ENCODE measurements at regions not wholly inside any gene's neighbourhood (a gene's known extent, or its start where the extent isn't known, plus 50 kb on each side); places are given as distances from the start of the nearest gene placed in this dataset.
"Not testable (repeated sequence)": the region's sequence is repeated elsewhere in the genome, so short reads cannot be mapped to it uniquely, and the experiment has no call there.

DNA sequence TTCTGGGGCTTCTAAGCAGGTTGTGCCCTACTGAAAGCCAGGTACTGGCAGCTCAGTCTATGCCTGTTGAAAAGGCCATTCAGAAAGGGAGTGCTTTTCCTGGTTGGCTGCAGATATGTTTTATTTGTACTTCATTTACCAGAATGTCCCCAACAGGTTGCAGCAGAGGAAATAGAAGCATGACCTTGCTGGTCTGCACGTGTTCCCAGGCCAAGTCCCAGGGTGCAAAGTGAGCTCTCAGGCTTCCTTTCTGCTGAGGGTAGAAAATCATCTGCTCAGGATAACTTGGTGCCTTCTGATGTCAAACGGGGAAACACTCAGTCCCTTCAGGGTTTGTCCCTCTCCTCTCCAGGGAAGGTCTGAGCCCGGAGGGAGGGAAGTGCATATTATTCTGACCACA, 356.4 kb downstream of the BCL11B start:
- no peak for DNase-seq

GRCh38 chr14:98916036-98916435, 356.0 kb downstream of the BCL11B start:
- no peak for DNase-seq

DNA sequence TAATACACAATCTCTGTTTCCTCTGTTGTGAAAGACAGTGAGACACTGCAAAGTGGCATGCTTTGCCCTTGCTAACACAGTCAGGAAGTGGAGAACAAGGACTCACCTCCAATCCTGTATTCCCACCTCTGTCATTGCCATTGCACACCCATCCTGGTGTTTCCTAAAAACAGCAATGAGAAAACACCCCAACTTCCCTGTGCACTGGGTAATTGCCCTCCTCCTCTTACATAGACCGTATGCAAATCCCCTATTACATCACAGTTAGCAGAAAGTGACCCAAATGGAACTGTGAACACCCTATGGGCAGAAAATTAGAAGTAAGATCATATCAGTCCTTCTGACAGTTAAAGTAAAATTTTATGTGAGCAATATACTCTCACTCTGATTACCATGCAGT, 355.5 kb downstream of the BCL11B start:
- DNase-seq = no peak

DNA sequence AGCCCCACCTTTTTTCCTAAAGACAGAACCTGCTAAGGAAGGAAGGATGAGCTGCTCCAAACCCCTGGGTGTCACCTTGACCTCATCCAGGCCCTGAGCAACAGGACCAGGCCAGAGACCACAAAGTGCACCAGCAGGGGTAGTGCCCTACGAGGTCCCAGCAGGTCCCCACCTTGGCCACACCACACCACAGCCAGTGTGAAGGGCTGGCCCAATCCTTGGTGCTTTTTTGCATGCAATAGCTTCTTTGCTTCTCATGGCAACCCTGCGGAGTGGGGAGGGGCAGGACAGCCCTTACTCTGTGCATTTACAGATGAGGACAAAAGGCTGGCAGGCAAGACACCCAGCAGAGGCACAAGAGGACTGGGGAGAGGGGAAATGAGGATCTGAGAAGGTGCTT, 352.6 kb downstream of the BCL11B start:
- DNase-seq = no peak

DNA sequence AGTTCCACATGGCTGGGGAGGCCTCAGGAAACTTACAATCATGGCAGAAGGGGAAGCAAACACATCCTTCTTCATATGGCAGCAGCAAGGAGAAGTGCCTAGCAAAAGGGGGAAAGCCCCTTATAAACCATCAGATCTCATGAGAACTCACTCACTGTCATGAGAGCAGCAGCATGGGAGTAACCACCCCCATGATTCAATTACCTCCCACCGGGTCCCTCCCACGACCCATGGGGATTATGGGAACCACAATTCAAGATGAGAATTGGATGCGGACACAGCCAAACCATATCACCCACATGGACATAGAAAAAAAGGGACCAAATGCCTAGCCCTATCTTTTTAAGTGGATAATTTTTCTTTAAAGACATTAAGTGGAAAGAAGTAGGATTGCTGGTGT, 350.7 kb downstream of the BCL11B start:
- DNase-seq = not testable (repeated sequence)

GRCh38 chr14:98923596-98923995, 348.4 kb downstream of the BCL11B start:
- DNase-seq = no peak

GRCh38 chr14:98924046-98924445, 348.0 kb downstream of the BCL11B start:
- no peak for DNase-seq

DNA sequence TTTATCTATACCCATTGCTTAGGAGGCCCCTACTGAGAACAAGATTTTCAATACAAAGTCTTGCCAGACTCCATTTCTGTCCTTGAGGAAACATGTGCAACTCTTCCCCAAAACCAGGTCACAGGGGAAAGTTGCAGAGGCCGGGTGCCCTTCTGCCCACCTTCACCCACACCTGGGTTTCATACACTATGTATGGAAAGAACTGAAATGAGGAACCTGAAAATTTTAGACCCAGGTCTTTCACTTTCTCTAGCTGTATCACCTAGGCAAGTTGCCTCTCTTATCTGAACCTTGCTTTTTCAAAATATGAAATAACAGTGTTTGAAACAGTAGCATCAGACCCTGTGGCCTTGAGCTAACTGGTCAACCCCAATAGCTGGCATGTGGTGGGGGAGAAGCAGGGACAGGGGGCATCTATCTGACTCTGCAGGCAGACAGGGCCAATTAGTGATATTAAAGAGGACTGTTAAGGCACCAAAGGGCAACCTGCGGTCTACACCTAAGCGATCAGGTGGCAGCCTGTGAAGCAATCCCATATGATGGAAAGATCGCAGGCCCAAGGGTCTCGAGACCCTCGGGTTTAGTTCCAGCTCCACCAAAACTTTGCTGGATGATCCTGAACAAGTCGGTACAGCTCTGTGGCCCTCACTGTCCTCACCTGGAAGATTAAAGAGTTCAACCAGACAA, 346.5 kb downstream of the BCL11B start:
- no peak for DNase-seq

DNA sequence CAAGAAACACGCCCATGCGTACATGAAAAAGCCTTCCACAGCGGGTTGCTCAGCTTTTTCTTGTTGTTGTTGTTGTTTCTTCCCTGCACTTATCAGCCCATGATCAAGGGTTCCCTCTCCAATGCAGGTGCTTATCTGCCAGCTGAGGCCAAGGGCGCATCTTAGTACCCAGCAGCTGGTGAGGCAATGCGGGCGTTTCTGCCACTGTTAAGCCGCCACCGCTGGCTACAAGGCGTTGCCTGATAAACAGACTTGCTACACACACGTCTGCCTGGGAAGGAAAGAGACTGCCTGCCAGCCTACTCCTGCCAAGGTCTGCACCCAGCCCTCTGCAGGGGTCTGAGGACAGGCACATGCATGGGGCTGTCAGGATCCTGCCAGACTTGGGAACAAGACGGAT, 345.9 kb downstream of the BCL11B start:
- DNase-seq = no peak

DNA sequence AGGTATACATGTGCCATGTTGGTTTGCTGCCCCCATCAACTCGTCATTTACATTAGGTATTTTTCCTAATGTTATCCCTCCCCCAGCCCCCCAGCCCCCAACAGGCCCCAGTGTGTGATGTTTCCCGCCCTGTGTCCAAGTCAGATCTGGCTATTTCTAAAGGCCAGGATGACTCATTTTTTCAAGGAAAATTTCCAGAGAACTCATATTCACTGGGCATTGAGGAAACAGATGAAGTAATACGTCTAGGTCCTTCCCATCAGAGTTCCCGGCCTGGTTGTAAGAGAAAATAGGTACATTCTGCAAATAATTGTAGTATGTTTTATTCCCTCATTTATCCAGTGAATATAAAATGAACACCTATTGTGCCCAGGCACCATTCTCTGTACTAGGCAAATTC, 345.2 kb downstream of the BCL11B start:
- no peak for DNase-seq

DNA sequence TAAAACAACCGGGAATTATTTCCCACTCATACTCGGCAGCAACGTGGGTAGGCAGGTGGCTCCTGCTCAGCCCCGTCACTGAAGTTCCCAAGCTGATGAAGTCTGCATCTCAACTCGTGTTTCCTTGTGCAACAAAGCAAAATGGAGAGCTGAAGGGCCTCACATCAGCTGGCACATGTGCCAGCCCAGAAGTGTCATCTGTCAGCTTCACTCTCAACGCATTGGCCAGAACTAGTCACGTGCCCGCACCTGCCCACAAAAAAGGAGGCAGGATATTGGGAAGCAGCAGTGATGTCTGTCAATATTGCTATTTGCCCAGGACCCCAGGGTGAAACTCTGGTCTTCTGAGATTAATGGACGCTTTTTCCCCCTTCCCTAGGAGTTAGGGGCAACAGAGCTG, 344.0 kb downstream of the BCL11B start:
- DNase-seq = no peak

DNA sequence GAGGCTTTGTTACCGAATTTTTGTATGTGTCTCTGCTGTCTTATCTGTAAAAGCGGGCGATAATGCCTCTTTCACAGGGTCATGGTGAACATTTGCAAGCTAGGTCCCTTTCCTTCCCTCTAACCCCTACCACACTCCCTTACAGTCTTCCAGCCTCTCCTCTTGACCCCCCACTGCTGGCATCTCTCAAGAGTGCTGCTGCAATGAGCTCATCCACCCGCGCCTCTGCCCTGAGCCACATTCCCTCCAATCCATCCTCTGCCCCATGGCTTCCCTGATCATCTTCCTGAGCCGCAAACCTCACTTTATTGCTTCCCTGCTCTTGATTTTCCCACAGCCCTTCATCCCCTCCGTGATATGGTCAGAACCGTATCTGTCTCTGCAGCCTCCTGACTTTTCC, 343.6 kb downstream of the BCL11B start:
- no peak for DNase-seq

GRCh38 chr14:98931126-98931525, 340.9 kb downstream of the BCL11B start:
- no peak for DNase-seq

DNA sequence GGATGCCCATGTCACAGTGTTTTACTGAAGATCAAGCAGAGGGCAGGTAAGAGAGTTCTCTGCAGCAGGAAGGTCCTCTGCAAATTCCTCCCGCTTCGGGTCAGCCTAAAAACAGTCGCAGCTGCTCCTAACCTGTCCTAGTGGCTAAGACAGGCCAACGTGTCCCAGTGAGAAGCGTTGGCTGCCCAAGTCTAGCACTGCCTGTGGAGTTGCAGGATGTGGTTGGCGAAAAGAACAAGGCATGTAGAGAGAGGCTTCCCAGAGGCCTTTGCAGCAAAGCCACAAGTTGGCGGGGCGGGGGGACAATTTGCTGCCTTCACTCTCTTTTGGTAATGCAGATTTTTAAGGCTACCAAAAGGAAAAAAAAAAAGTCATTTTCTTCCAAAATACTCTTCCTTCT, 340.1 kb downstream of the BCL11B start:
- DNase-seq = no peak

- no peak for DNase-seq
Measured at GRCh38 chr14:98932431-98933325, 339.3 kb downstream of the BCL11B start.

GRCh38 chr14:98934569-98934968, 337.4 kb downstream of the BCL11B start:
- DNase-seq = not testable (repeated sequence)

DNA sequence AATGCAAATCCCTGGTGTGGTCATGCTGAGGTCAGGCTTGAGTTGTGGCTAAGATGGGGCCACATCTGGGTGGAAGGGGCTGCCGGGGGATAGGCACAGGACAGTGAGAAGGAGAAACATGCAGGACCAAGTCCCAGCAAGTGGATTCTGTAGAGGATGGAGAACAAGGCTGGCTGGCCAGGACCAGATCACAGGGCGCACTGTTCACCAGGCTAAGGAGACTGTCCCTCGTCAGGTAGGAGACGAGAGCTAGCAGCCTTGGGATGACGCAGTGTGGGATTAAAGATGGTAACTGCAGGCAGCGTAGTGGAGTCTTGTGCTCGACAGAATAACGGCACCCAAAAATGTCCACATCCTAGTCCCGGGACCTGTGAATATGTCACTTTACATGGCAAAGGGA, 336.1 kb downstream of the BCL11B start:
- DNase-seq = no peak

DNA sequence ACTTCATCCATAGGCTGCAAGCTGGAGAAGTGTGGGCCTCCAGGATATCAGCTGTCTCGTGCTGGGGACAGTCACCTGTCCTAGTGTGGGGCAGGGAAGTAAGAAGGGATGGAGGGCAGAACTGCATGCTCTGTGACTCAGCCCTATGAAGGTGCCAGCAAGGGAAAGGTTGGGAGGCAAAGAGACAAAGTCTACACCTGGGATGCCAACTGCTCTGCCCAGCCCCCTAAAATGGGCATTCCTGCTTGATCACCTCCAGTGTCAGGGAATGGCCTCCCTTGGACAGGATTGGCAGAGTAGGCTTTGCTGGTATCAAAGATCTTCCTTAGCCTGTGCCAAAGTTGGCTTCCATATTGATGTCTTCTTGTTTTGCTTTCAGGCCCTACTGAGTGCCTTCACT, 335.0 kb downstream of the BCL11B start:
- no peak for DNase-seq

GRCh38 chr14:98937712-98938505, 334.1 kb downstream of the BCL11B start:
- no peak for DNase-seq

- DNase-seq = no peak
Measured at GRCh38 chr14:98940693-98941437, 331.1 kb downstream of the BCL11B start.

GRCh38 chr14:98941481-98941880, 330.5 kb downstream of the BCL11B start:
- DNase-seq = no peak

DNA sequence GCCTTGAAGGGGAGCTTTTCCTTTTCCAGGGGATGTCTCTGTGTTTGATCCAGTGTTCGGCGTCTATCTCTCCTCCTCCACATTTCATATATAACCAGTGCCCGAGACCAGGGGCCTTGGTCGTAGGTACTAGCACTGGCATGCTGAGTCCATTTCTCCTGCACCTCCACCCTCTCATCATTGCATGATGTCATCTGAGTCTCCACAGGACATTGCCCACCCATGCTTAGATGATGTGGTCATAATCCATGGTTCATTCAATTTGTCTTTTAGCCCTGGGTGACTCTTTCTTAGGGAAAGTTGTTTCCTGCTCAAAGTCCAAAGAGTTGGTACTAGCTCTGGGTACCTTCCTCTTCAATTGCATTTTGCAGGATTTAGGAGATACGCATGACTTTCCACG, 328.1 kb downstream of the BCL11B start:
- DNase-seq = no peak

DNA sequence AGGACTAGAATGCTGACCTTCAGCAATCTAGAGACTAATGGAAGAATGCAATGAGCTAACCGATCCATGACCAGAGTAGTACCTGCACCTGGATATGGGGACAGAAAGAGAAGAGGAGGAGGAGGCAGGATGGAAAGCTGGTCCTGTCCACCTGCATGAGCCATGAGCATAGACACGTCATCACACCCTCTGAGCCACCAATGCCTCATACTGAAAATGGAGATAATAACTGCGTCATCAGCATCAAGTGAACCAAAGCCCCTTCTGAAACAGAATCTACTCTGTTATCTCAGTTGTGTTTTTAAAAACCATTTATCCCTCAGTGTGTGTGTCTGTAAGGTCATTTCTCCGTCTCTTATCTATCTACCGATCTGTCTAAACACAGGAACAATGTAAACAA, 327.0 kb downstream of the BCL11B start:
- DNase-seq = no peak
